ENCODE measurements at regions not wholly inside any gene's neighbourhood (a gene's known extent, or its start where the extent isn't known, plus 50 kb on each side); places are given as distances from the start of the nearest gene placed in this dataset.

GRCh38 chr1:221900678-221901077 is 158.8 kb upstream of the DUSP10 start:
- TF ChIP-seq EZH2 (IDR thresholded peaks at IDR 0.05; ENCODE audit: insufficient read depth, poor library complexity, severe bottlenecking) (no peak), EZH2phosphoT487 (IDR thresholded peaks at IDR 0.05; ENCODE audit: insufficient read depth, low read depth) (no peak)

Measured in GM23248 (cell line).